ENCODE measurements at regions not wholly inside any gene's neighbourhood (a gene's known extent, or its start where the extent isn't known, plus 50 kb on each side); places are given as distances from the start of the nearest gene placed in this dataset.

DNA sequence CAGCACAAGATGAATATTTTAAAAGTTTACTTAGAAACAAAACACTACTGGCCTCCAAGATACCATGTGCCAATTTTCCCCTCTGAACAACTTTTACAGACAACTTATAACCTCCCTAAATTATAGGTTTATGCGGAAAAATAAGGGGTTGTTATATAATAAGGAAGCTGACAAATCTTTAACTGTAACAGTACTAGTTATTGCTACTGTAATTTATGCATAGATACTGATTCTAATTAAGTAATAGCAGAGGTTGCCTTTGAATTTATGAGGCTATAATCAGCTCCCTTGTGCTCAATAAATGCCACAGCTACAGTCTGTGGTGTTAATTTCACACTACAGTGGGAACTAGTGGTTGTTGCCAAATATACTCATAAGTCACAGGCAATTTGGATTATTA lies 291.3 kb upstream of the PCSK5 start:
- H3K27ac ChIP-seq: no peak overlapping the region
- DNase-seq: no peak
- TF ChIP-seq, protein P1, sequence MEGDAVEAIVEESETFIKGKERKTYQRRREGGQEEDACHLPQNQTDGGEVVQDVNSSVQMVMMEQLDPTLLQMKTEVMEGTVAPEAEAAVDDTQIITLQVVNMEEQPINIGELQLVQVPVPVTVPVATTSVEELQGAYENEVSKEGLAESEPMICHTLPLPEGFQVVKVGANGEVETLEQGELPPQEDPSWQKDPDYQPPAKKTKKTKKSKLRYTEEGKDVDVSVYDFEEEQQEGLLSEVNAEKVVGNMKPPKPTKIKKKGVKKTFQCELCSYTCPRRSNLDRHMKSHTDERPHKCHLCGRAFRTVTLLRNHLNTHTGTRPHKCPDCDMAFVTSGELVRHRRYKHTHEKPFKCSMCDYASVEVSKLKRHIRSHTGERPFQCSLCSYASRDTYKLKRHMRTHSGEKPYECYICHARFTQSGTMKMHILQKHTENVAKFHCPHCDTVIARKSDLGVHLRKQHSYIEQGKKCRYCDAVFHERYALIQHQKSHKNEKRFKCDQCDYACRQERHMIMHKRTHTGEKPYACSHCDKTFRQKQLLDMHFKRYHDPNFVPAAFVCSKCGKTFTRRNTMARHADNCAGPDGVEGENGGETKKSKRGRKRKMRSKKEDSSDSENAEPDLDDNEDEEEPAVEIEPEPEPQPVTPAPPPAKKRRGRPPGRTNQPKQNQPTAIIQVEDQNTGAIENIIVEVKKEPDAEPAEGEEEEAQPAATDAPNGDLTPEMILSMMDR (IDR thresholded peaks at IDR 0.05; ENCODE audit: low read depth, low read length): no peak
- H3K36me3 ChIP-seq: no peaks in the 10 kb centered on the region
- H3K9me3 ChIP-seq (ENCODE audit: severe bottlenecking): no peaks in the 10 kb centered on the region
- H3K27me3 ChIP-seq (ENCODE audit: insufficient read depth, low read depth, severe bottlenecking): no peaks in the 10 kb centered on the region
- H3K4me3 ChIP-seq (ENCODE audit: low read depth, low read length): no peak overlapping the region

DNA sequence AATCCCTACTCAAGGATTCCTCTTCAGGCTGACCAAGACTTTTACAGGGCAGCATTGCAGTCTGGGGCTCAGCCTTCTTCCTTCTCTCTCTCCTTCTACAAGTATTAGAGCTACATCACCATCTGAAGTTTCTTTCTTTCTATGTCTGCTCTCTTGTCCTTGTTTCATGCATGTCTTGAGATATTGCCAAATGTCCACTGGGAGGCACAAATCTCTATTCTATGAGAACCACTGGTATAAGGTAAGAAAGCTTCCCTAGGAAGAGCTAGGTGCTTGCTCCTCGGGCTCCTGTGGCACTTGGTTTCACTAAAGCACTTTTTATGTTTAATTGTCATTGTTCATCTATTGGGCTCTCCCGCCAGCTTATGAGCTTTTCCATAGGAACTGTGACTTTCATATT lies 289.2 kb upstream of the PCSK5 start:
- Histone ChIP-seq H3K9me3 (ENCODE audit: severe bottlenecking) (no peaks in the 10 kb centered on the region), H3K4me3 (ENCODE audit: low read depth, low read length) (no peak overlapping the region), H3K36me3 (no peaks in the 10 kb centered on the region), H3K27me3 (ENCODE audit: insufficient read depth, low read depth, severe bottlenecking) (no peaks in the 10 kb centered on the region), H3K27ac (no peak overlapping the region)
- TF ChIP-seq, protein P1 (IDR thresholded peaks at IDR 0.05; ENCODE audit: low read depth, low read length): peak; percentile 40
- DNase-seq: peak; percentile 17

DNA sequence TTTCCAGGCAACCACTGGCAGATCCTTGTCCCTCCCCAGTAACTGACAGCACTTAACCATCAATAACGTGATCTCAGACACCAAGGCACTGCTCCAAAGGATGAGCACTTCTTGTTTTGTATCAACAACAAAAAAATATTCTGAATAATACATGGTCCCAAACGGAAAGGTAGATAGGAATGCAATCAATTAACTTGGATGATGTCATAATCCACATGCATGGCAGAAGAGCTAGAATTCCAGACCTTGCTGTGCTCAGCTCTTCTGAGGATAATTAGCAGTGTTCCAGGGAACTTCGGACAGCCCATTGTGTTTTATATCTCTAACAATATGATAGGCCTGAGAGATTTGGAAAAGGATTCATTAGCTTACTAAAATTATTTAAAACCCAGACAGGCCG lies 288.4 kb upstream of the PCSK5 start:
- TF ChIP-seq, protein P1 (IDR thresholded peaks at IDR 0.05; ENCODE audit: low read depth, low read length): no peak
- H3K27me3 ChIP-seq (ENCODE audit: insufficient read depth, low read depth, severe bottlenecking): no peaks in the 10 kb centered on the region
- no peaks in the 10 kb centered on the region for H3K9me3 ChIP-seq (ENCODE audit: severe bottlenecking)
- no peak overlapping the region for H3K4me3 ChIP-seq (ENCODE audit: low read depth, low read length)
- no peak for DNase-seq
- H3K27ac ChIP-seq: no peak overlapping the region
- H3K36me3 ChIP-seq: no peaks in the 10 kb centered on the region

DNA sequence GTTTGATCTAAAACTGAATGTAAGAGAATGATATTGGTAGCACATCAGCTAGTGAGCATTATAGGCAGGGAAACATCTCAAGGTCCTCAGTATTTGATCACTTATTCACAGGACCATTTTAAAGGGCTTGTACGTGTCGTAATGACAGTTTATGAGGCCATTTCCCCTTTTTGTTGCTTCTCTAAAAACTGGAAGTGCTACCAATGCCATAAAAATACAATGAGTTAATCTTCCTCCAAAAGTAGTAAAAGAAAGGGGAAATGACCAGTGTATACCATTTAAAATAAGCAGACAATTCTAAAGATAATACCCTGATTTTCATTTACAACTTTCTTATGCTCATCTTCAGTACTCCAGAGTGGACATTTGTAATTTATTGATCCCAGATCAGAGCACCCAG lies 285.8 kb upstream of the PCSK5 start:
- Histone ChIP-seq H3K27me3 (ENCODE audit: insufficient read depth, low read depth, severe bottlenecking) (no peaks in the 10 kb centered on the region), H3K36me3 (no peaks in the 10 kb centered on the region), H3K27ac (no peak overlapping the region), H3K4me3 (ENCODE audit: low read depth, low read length) (no peak overlapping the region), H3K9me3 (ENCODE audit: severe bottlenecking) (no peaks in the 10 kb centered on the region)
- DNase-seq: no peak
- TF ChIP-seq, protein P1 (IDR thresholded peaks at IDR 0.05; ENCODE audit: low read depth, low read length): no peak

DNA sequence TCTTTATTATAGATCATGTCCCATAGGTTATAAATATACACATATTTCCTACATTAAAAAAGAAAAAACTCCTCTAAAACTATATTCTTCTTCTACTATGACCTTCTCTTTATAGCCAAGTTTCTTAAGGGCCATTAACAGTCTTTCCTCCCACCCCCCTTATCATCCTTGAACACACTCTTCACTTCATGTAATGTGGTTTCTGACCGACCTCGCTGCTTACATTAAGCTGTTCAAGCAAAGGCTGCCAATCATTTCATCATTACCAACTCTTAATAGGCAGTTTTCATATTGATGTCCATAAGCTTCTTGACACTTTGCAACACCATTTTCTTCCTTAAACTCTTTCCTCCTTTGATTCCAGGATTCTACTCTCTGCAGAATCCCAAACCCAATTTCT lies 283.0 kb upstream of the PCSK5 start:
- H3K36me3 ChIP-seq: no peaks in the 10 kb centered on the region
- TF ChIP-seq, protein P1 (IDR thresholded peaks at IDR 0.05; ENCODE audit: low read depth, low read length): no peak
- H3K27me3 ChIP-seq (ENCODE audit: insufficient read depth, low read depth, severe bottlenecking): no peaks in the 10 kb centered on the region
- H3K27ac ChIP-seq: no peak overlapping the region
- DNase-seq: no peak
- no peak overlapping the region for H3K4me3 ChIP-seq (ENCODE audit: low read depth, low read length)
- H3K9me3 ChIP-seq (ENCODE audit: severe bottlenecking): no peaks in the 10 kb centered on the region

DNA sequence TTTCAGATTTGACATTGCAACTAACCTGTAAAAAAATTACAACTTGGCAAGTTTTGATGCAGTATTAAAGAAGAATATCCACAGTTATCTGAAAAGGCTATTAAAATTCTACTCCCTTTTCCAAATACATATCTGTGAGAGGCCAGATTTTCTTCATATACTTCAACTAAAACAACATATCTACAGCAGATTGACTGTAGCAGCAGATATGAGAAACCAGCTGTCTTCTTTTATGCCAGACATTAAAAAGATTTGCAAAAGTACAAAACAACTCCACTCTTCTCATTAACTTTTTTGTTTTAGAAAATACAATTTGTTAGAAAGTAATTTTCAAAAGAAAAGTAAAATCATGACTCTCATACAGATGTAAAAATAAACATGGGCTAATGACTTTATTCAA lies 281.1 kb upstream of the PCSK5 start:
- Histone ChIP-seq H3K9me3 (ENCODE audit: severe bottlenecking) (no peaks in the 10 kb centered on the region), H3K4me3 (ENCODE audit: low read depth, low read length) (no peak overlapping the region), H3K27me3 (ENCODE audit: insufficient read depth, low read depth, severe bottlenecking) (no peaks in the 10 kb centered on the region), H3K27ac (no peak overlapping the region), H3K36me3 (no peaks in the 10 kb centered on the region)
- no peak for DNase-seq
- TF ChIP-seq, protein P1 (IDR thresholded peaks at IDR 0.05; ENCODE audit: low read depth, low read length): no peak
